Upper lobe of left lung (tissue), 4 donors: ENCODE measurements at regions not wholly inside any gene's neighbourhood (a gene's known extent, or its start where the extent isn't known, plus 50 kb on each side); places are given as distances from the start of the nearest gene placed in this dataset.

ENCODE experiments used
- EP300 ChIP-seq, 4 donors: sonication (generic); formaldehyde crosslinking; IDR thresholded peaks; one replicate each; pipeline ENCODE4 v1.5.1; 2017; ENCODE audit warnings: antibody characterized with exemption in 4 of 4, control low read depth in 2 of 4
- POLR2AphosphoS5 ChIP-seq, 2 donors: sonication (generic); formaldehyde crosslinking; IDR thresholded peaks; one replicate each; pipeline ENCODE4 v1.5.1; 2017; ENCODE audit warnings: antibody characterized with exemption in 2 of 2
- TF ChIP-seq, protein P1 (sequence below), 6 experiments: fragments of 450-650 bp in 4 of 6; fragments of 200-600 bp in 2 of 6; sonication (generic) in 2 of 6; IDR thresholded peaks; one replicate each; pipeline ENCODE4 v1.5.1; 2016 to 2019; ENCODE audit warnings: antibody characterized with exemption in 6 of 6

DNA sequence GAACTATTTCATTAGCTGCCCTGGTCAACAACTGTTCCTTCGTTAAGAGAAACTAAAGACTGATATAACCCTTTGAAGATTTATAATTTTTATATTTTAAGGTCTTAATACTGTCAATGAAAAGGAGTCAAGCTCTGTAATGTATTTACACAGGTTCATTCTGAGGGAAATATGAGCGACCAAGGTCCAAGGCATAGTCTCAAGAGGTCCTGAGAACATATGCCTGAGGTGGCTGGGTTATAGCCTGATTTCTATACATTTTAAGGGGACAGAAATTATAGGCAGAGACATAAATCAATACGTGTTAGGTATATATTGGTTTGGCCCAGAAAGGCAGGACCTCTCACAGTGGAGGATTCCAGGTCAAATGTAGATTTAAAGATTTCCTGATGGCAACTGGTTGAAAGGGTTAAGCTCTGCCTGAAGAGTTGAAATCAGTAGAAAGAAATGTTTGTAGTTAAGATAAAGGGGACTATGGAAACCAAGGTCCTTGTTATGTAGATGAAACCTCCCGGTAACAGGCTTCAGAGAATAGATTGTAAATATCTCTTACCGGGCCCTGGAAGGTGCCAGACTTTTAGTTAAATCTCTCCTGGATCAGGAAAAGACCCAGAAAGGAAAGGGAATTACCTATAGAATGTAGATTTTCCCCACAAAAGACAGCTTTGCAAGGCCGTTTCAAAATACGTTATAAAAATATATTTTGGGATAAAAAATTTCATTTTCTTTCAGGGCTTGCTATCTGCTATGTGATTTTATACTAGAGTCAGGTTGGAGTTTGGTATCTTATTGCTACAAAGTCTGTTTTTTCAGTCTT is 107.3 kb upstream of the PRLR start:
- TF ChIP-seq POLR2AphosphoS5 (IDR thresholded peaks at IDR 0.05): no peak
- TF ChIP-seq, protein P1, sequence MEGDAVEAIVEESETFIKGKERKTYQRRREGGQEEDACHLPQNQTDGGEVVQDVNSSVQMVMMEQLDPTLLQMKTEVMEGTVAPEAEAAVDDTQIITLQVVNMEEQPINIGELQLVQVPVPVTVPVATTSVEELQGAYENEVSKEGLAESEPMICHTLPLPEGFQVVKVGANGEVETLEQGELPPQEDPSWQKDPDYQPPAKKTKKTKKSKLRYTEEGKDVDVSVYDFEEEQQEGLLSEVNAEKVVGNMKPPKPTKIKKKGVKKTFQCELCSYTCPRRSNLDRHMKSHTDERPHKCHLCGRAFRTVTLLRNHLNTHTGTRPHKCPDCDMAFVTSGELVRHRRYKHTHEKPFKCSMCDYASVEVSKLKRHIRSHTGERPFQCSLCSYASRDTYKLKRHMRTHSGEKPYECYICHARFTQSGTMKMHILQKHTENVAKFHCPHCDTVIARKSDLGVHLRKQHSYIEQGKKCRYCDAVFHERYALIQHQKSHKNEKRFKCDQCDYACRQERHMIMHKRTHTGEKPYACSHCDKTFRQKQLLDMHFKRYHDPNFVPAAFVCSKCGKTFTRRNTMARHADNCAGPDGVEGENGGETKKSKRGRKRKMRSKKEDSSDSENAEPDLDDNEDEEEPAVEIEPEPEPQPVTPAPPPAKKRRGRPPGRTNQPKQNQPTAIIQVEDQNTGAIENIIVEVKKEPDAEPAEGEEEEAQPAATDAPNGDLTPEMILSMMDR (IDR thresholded peaks at IDR 0.05): no peak
- TF ChIP-seq EP300 (IDR thresholded peaks at IDR 0.05): no peak
